OCI-LY3 (cell line): ENCODE measurements at regions not wholly inside any gene's neighbourhood (a gene's known extent, or its start where the extent isn't known, plus 50 kb on each side); places are given as distances from the start of the nearest gene placed in this dataset.

ENCODE experiments used
- CTCF ChIP-seq: fragments of 200-600, 300-600 bp; sonication (generic); IDR thresholded peaks from 2 replicates; pipeline ENCODE4 v1.5.1; 2014; ENCODE audit warnings: antibody characterized with exemption, low read length, low read depth
- EZH2phosphoT487 ChIP-seq: fragments of 200-600 bp; shearing (Covaris generic); IDR thresholded peaks from 2 replicates; pipeline ENCODE4 v1.6.1; 2018; ENCODE audit warnings: antibody characterized with exemption, mixed run types, low read depth

GRCh38 chr5:125673359-125673950, 749.8 kb upstream of the GRAMD2B start:
- TF ChIP-seq CTCF (no peak), EZH2phosphoT487 (no peak)
